ENCODE measurements at regions not wholly inside any gene's neighbourhood (a gene's known extent, or its start where the extent isn't known, plus 50 kb on each side); places are given as distances from the start of the nearest gene placed in this dataset.

DNA sequence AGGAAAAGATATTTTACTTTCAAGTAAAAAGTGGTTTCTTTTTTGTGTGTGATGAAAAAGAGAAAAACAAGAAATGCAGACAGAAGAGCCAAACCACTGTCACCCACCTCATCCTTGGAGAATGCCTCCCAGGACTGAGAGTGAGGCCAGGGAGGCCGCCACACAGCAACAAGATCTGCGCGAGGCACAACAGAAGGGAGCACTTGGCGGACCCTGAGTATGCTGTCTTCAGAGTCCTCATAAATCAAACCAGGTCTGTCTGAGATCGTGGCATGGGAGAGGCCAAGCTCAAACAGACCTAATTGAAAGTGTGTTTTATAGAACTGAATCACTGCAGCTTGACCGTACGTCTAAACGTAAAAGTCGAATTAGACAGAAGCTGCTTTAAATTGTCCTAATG, 134.3 kb upstream of the VCX2 start:
- H3K4me2 ChIP-seq (ENCODE audit: low read depth, low read length), result no peak overlapping the region
- no peaks in the 10 kb centered on the region for H3K27me3 ChIP-seq (replicated peaks; ENCODE audit: insufficient read depth, low read length)
- H2AFZ ChIP-seq (ENCODE audit: low read length), result no peak overlapping the region
- H3K4me1 ChIP-seq (ENCODE audit: low read length), result no peaks in the 10 kb centered on the region
- H3K9ac ChIP-seq (ENCODE audit: low read length), result no peak overlapping the region
- H3F3A ChIP-seq (ENCODE audit: insufficient read depth, low read length), result no peaks in the 10 kb centered on the region
- TF ChIP-seq EZH2 (optimal IDR thresholded peaks at IDR 0.05; ENCODE audit: low read depth, low read length) (no peak), EZH2phosphoT487 (IDR thresholded peaks at IDR 0.05; ENCODE audit: low read length) (no peak)
- TF ChIP-seq, protein P1, sequence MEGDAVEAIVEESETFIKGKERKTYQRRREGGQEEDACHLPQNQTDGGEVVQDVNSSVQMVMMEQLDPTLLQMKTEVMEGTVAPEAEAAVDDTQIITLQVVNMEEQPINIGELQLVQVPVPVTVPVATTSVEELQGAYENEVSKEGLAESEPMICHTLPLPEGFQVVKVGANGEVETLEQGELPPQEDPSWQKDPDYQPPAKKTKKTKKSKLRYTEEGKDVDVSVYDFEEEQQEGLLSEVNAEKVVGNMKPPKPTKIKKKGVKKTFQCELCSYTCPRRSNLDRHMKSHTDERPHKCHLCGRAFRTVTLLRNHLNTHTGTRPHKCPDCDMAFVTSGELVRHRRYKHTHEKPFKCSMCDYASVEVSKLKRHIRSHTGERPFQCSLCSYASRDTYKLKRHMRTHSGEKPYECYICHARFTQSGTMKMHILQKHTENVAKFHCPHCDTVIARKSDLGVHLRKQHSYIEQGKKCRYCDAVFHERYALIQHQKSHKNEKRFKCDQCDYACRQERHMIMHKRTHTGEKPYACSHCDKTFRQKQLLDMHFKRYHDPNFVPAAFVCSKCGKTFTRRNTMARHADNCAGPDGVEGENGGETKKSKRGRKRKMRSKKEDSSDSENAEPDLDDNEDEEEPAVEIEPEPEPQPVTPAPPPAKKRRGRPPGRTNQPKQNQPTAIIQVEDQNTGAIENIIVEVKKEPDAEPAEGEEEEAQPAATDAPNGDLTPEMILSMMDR (IDR thresholded peaks at IDR 0.05; ENCODE audit: low read length), result no peak
- no peak for DNase-seq
- no peaks in the 10 kb centered on the region for H4K20me1 ChIP-seq (ENCODE audit: insufficient read depth, low read length)
- H3K79me2 ChIP-seq (ENCODE audit: low read length), result no peaks in the 10 kb centered on the region
- H3K27ac ChIP-seq (ENCODE audit: low read length), result no peak overlapping the region
- H3K4me3 ChIP-seq (ENCODE audit: low read length), result no peak overlapping the region
- H3K36me3 ChIP-seq (replicated peaks; ENCODE audit: insufficient read depth, low read length), result no peaks in the 10 kb centered on the region
- no peaks in the 10 kb centered on the region for H3K9me2 ChIP-seq (replicated peaks; ENCODE audit: insufficient read depth, low read length)
- H3K9me3 ChIP-seq (replicated peaks; ENCODE audit: insufficient read depth, low read length), result no peaks in the 10 kb centered on the region

DNA sequence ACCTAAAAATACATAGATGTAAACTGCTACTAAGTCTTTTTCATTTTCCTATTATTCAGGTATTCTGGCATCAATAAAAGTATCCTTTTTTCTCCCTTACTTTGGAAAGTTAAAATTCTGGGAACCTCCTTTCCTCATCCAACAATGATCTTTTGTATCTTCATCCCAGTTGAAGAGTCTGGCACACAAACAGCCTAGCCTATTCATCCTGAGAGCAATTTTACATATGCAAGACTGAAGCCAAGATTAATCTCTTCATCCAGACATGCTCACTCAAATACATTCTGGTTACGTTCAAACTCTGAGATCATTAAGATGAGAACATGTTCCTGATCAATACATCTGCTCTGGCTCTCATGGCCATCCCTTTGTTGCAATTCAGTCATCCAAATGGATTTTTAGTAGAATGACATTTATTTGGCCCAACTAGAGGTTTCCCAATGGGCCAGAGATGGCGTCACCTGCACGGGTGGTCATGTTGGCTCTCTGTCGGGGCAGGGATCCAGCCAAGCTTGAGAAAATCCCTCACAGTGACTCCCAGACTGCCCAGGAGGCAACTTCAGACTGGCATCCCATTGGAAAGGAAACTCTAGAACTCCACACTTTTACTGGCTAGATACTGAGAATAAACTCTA, 135.3 kb upstream of the VCX2 start:
- no peak overlapping the region for H3K9ac ChIP-seq (ENCODE audit: low read length)
- no peaks in the 10 kb centered on the region for H4K20me1 ChIP-seq (ENCODE audit: insufficient read depth, low read length)
- H3K79me2 ChIP-seq (ENCODE audit: low read length), result no peaks in the 10 kb centered on the region
- H3K9me2 ChIP-seq (replicated peaks; ENCODE audit: insufficient read depth, low read length), result no peaks in the 10 kb centered on the region
- H2AFZ ChIP-seq (ENCODE audit: low read length), result no peak overlapping the region
- no peak overlapping the region for H3K4me2 ChIP-seq (ENCODE audit: low read depth, low read length)
- no peaks in the 10 kb centered on the region for H3K4me1 ChIP-seq (ENCODE audit: low read length)
- TF ChIP-seq EZH2 (optimal IDR thresholded peaks at IDR 0.05; ENCODE audit: low read depth, low read length) (no peak), EZH2phosphoT487 (IDR thresholded peaks at IDR 0.05; ENCODE audit: low read length) (no peak)
- TF ChIP-seq, protein P1 (IDR thresholded peaks at IDR 0.05; ENCODE audit: low read length), result no peak
- no peak overlapping the region for H3K4me3 ChIP-seq (ENCODE audit: low read length)
- no peaks in the 10 kb centered on the region for H3K9me3 ChIP-seq (replicated peaks; ENCODE audit: insufficient read depth, low read length)
- H3K27me3 ChIP-seq (replicated peaks; ENCODE audit: insufficient read depth, low read length), result no peaks in the 10 kb centered on the region
- H3K27ac ChIP-seq (ENCODE audit: low read length), result no peak overlapping the region
- H3F3A ChIP-seq (ENCODE audit: insufficient read depth, low read length), result no peaks in the 10 kb centered on the region
- H3K36me3 ChIP-seq (replicated peaks; ENCODE audit: insufficient read depth, low read length), result no peaks in the 10 kb centered on the region
- DNase-seq, result no peak

DNA sequence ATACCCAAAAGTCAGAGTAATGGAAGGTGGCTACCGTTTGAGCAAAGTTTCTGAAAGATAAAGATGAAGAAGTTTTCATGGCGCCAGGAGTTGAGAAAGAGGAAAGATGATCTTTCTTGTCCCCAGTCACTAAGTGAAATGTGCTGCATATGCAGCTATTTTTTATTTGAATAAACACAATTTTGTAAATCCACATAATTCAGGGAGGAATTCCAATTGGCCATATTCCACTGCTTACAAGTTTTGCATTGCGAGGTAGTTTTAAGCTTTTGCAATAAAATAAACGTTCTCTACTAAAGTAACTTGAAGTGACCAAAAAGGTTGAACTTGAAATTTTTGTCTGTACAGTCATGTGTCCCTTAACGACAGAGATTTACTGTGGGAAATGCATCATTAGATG, 139.3 kb upstream of the VCX2 start:
- Histone ChIP-seq H3K9me3 (replicated peaks; ENCODE audit: insufficient read depth, low read length) (no peaks in the 10 kb centered on the region), H3F3A (ENCODE audit: insufficient read depth, low read length) (no peaks in the 10 kb centered on the region), H3K4me2 (ENCODE audit: low read depth, low read length) (no peak overlapping the region), H3K9me2 (replicated peaks; ENCODE audit: insufficient read depth, low read length) (no peaks in the 10 kb centered on the region), H3K9ac (ENCODE audit: low read length) (no peak overlapping the region), H4K20me1 (ENCODE audit: insufficient read depth, low read length) (no peaks in the 10 kb centered on the region), H3K4me1 (ENCODE audit: low read length) (no peaks in the 10 kb centered on the region), H3K36me3 (replicated peaks; ENCODE audit: insufficient read depth, low read length) (no peaks in the 10 kb centered on the region), H3K79me2 (ENCODE audit: low read length) (no peaks in the 10 kb centered on the region), H3K27ac (ENCODE audit: low read length) (no peak overlapping the region), H3K27me3 (replicated peaks; ENCODE audit: insufficient read depth, low read length) (no peaks in the 10 kb centered on the region), H3K4me3 (ENCODE audit: low read length) (no peak overlapping the region), H2AFZ (ENCODE audit: low read length) (no peak overlapping the region)
- no peak for TF ChIP-seq EZH2 (optimal IDR thresholded peaks at IDR 0.05; ENCODE audit: low read depth, low read length)
- TF ChIP-seq EZH2phosphoT487 (IDR thresholded peaks at IDR 0.05; ENCODE audit: low read length), result no peak
- TF ChIP-seq, protein P1 (IDR thresholded peaks at IDR 0.05; ENCODE audit: low read length), result no peak
- DNase-seq, result no peak
